HS-5 (cell line): ENCODE measurements at regions not wholly inside any gene's neighbourhood (a gene's known extent, or its start where the extent isn't known, plus 50 kb on each side); places are given as distances from the start of the nearest gene placed in this dataset.
A peak's percentile ranks its signal among the peaks of the same experiment; 100 is the strongest.

Source experiments
- DNase-seq: peaks from one replicate; pipeline ENCODE4 v3.0.0-alpha.2; 2012; ENCODE audit warnings: low read depth

DNA sequence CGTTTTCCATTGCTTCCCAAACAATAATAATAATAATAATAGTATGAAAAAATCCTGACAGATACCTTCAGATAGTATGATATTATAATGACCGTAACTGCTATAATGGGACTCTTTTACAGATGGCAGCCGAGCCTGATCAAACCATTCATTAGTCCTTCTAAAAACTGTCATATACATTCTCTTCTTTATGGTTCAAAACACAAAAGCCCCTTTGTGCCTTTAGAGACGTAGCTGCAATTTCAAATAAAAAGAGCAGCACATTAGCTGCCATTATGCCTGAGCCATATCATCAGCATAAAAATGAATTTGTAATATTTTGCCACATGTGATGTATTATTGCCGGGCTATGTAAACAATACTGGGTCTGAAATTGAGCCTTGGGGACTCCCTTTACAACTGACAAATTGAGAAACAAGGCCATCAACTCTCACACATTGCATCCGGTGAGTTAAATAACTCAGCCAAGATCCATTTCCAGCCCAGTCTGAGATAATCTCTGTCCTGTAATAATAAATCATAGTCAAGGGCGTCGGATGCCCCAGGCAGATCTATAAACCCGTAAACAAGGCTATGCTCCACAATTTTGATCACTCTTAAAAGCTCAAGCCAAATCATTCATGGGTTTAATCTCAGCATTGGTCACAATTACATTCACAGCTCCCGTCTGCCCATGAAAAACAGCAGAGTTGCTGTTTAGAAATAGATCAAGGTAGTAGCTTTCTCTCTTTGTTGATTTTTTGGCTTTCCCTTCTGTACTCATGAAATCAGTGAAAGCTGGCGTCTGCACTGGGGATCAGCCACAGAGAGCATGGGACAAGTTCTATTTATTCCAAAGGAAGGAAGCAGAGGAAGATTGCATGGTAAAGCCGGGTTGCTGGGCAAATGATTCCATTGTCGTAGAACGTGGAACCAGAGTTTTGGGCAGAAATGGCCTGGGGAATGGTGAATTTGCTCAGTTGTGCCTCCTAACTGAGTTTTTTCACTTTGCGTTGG is 150.1 kb upstream of the BMPER start:
- no peak for DNase-seq

DNA sequence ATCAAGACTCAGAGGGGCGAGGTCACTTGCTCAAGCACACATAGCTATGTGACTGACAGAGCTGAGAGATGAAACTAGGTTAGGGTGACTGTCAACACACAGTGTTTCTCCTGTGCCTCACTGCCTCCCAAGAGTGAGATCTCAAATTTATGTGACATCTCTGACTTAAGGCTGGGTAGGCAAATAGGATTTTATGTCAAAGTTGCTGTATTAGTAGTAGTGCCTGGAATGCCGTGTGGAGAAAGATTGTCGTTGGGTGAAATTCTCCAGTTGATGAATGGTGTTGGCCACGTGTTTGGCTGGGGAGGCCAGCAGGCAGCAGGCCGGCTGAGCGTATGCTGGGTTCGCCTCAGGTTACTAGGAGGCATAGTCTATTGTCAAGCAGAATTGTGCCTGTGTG is 148.3 kb upstream of the BMPER start:
- no peak for DNase-seq

- DNase-seq = no peak
These were observed 147.7 kb upstream of the BMPER start for GRCh38 chr7:33757563-33758165.

GRCh38 chr7:33760146-33760545 is 145.2 kb upstream of the BMPER start:
- DNase-seq = no peak

DNA sequence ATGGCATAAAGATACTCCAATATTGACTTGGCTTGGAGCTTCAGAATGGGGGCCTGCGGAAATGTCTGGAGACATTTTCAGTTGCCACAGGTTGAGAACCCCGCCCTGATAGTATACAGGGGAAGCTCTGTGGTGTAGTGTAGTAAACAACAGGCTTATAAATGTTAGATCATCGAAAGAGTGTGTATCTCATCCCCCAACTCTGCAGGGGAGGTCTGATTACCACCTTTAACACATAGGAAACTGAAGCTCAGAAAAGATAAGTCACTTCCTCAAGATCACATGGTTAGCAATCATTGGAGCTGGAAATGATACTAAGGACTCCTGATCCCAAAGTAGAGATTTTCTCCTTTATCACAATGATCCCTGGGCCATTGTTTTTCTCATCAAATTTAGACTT is 144.5 kb upstream of the BMPER start:
- no peak for DNase-seq

DNA sequence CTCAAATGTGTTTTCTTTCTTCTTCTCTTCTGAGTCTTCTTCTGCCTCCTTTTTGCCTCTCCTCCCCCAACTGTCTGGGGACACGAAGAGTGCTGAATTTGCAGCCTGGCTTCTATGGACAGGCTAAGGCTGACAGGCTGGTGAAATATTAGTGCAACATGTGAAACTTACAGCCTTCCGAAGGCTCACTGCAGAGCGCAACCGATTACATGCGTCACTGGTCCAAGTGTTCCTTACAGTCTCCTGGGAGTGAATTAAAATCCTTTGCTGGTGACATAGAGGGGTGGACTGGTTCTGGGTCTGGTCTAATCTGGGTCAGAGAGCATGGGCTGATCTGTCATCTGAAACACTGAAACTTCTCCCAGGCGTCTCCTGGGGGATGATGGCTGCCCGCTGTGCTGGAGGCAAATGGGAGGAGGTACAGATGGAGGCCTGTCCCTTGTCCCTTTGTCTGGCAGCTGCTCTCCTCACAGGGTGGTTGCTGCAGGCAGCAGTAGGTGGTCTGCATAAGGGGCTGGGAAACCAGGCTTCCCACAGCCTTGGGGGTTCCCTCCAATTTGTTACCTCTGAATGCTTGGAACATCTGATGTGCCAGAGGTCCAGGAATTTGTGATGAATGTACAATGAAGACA is 143.8 kb upstream of the BMPER start:
- no peak for DNase-seq

GRCh38 chr7:33762151-33762910 is 143.0 kb upstream of the BMPER start:
- no peak for DNase-seq

GRCh38 chr7:33762911-33763306 is 142.4 kb upstream of the BMPER start:
- DNase-seq = no peak

DNA sequence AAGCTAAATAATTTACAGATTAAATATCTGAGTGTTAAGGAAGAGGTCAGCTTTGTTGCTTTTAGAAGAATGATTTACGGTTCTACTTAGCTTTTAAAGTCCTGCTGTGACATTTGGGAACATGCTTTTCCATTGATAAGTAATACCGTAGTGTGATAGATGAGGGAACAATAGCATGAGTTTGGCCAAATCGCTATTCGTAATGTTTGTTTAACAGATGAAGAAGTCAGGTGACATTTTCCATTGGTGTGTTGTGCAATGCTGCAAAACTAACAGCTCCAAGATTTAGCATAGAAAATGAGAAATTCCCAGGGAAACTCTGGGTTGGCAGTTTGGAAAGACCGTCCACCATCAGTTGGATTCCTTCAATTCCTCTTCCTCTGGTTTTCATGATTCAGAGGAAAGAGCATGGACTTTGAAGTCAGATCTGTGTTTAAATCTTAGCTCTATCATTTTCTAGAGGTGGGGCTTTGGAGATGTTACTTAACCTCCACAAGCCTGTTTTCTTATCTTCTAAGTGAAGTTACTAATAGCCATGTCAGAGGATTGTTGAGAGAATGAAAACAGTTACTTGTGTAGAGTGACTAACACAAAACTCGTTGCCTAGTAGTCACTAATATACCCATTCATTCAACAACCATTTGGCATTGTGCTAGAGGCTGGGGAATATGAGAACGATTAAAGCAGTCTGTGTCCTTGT is 140.4 kb upstream of the BMPER start:
- peak; percentile 63 for DNase-seq

- DNase-seq = no peak
These were observed 138.9 kb upstream of the BMPER start for GRCh38 chr7:33766405-33766804.

DNA sequence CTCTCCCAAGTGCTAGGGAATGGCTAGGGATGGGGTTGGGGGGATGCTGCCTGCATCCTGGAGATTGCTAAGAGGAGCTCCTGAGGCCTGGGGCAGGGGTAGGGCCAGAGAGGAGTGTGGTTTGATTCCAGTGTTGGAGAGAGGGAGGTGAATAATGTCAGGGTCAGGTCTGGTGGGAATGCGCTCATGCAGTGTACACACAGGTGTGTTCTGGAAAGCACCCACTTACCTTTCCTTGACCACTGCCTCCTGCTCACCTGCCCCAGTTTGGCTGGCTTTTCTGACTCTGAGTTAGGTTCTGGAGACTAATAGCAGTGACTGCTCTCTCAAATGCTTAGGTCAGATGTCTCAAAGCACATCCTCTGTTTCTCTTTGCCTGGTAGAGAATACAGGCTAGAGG is 135.4 kb upstream of the BMPER start:
- DNase-seq = no peak

GRCh38 chr7:33770576-33770975 is 134.8 kb upstream of the BMPER start:
- DNase-seq = no peak

DNA sequence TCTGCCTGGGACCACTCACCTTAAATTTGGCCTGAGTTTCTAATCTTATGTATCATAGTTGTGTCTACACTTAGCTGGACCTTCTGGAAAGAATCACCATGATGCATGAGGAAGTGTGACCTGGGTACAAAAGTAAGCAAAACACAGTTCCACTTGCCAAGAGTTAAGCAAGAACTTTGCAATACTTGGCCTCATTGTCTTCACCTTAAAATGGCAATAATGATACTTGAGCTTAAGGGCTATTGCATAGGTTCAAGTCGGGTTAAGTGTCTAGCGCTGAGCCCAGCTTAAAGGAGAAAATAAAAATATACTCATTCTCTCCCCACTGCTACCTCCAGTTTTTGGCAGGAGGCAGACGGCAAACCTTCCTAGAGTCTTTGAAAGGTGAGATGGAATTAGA is 133.9 kb upstream of the BMPER start:
- DNase-seq = no peak

- DNase-seq = peak; percentile 59
These were observed 132.3 kb upstream of the BMPER start for GRCh38 chr7:33773053-33773452.

DNA sequence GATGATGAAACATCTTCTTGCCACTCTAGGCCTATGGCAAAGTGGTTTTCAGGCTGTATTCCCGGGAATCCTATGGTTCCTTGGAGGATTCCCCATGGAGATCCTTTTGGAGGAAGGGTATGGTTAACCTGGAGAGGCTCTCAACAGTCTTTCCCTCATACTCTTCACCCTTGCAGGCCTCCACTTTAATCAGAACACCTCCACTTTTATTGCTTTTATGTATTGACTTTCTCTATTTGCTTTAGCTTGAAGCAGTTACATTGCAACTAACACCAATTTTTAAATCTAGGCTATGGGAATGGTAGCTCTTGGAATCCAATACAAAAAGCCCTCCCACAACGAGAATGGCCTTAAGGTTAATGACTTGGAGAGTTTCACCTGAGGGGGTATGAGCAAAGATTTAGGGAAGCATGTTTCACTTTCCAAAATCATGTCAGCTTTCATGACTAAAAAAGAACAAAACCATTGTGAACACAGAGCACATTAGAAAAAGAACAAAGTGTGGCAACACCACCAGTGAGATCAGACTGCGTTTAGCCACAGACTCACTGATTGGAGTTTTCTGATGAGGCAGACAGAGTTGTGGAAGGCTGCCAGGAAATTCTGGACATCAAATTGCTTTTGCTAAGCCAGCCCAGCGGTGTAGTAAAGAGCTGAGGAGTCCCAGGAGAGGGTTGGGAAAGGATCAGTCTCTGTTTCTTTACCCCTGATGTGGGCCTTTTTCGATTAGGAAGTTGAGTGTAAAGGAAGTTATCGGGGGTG is 130.4 kb upstream of the BMPER start:
- no peak for DNase-seq

DNA sequence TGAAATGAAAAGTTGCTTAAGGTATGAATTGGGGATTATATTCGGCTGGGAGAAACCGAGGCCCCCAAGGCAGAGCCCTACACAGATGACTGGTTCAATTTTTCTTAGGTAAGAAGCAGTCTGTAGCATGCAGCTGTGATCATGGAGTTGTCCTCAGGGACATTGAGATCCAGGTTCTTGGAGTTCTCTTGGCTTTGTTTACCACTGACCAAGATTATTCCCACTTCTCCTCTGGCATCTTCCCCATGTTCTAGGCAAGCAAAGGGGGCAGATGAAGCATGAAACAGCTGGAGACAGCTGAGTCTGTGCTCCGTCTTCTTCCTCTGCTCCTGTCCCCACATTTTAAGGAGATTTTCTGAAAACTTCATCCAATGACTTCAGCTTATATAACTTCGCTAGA is 129.5 kb upstream of the BMPER start:
- no peak for DNase-seq

DNA sequence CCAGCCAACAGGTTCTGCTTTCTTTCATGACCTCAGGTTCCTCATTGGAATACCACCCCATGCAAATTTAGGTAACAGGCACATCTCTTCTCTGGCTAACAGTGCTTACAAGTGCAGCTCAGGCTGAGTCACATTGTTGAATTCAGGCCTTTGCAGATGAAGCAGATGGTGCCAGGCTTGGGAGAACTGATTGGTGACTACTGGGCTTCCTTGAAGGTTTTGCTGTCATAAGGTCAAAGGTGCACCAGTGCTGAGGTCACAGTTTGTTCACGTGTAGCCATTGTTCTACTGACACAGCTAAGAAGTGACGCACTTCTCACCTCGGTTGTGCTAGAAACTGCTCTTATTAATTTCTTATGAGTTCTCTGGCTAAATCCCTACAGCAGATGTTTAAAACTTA is 128.6 kb upstream of the BMPER start:
- no peak for DNase-seq

GRCh38 chr7:33778195-33778594 is 127.1 kb upstream of the BMPER start:
- no peak for DNase-seq

DNA sequence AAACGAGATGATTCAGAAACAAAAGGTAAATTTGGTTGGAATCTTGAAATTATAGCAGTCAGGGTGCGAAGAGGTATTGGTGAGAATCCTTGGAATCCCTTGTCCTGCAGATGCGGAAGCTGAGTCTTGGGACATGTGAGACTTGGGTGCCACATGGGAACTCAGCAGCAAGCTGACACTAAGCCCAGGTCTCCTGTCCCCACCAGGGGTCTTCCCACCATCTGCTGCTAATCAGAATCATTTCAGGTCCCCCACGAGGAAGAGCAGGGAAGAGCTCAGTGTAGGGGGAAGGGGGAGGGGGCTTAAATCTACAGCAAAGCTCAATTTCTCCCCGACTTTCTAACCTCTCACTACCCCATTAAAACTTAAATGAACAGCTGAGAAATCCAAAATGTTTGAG is 126.1 kb upstream of the BMPER start:
- DNase-seq = no peak

GRCh38 chr7:33781167-33781566 is 124.2 kb upstream of the BMPER start:
- DNase-seq = no peak

DNA sequence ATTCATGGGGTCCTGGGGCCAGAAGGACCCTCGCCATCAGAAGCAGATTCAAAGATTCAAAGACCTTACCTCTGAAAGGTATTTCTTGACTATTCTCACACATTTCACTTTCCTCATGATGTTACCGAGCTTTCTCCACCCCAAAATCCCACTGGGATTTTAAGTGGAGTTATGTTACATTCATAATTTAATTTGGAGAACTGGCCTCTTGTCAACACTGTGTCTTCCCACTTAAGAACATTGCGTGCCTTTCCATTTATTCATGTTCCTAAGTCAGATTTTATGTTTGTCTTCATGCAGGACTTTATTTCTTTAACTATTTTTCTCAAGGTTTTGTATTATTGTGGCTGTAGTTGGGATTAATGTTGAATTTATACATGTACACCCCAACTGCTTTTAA is 123.5 kb upstream of the BMPER start:
- DNase-seq = no peak
